ENCODE measurements at regions not wholly inside any gene's neighbourhood (a gene's known extent, or its start where the extent isn't known, plus 50 kb on each side); places are given as distances from the start of the nearest gene placed in this dataset.
"Not testable (repeated sequence)": the region's sequence is repeated elsewhere in the genome, so short reads cannot be mapped to it uniquely, and the experiment has no call there.

DNA sequence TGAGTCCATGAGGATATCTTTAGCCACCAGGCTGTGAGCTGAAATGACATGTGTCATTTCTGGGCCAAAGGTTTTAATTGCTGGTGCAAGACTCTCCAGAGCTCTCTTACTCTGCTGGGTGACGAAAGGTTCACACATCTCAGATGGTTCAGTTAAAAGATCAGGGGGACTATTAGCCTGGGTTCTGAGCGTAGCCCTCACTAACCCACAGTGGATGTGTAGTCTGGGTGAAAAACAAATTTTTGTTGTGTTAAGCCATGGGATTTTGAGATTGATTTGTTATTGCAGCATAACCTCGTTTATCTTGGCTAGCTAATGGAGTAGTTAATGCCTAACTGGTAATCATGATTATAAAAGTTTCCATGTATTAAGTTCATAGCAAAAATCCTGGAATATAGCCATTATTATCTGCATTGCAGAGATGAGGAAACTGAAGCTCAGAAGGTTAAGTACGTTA lies 251.5 kb downstream of the RMST start:
- DNase-seq (ENCODE audit: low read depth) = no peak

DNA sequence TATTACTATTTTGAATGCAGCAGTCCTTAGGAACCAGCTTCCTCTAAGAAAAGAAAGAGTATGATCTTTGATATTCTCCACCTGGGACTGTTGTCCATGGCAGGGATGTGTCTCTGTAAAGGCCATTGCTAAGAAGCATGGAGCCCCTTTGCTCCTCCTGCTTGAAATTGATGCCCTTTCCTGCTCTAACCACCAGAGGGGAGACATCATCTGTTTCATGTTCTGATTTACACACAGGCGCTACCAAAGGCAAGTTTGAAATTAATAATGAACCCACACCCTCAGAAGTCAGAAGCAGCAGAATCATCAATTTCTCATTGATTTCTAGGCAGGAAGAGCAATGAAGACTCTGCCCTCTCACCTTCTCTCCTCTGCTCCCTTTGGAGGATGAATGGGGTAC lies 253.8 kb downstream of the RMST start:
- DNase-seq (ENCODE audit: low read depth) = no peak

GRCh38 chr12:97723801-97724200 lies 261.2 kb downstream of the RMST start:
- DNase-seq (ENCODE audit: low read depth) = not testable (repeated sequence)

GRCh38 chr12:97745406-97746101 lies 282.9 kb downstream of the RMST start:
- no peak for DNase-seq (ENCODE audit: low read depth)

DNA sequence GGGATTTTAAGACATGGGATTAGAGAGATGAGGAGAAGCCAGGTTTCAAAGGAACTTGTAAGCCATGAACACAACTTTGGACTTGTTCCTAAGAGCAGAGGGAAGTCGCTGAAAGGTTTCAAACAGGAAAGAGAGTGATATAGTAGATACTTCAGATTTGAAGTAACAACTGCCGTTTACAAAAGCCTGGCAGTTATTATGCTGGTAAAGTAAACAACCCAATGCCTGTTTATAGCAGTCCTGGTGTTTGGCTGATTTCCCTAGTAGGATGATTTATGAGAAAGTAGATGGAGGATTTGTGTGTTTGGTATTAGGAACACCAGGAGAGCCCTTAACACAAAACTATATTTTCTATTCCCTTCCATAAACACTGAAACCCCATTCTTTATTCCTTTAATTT lies 285.7 kb downstream of the RMST start:
- DNase-seq (ENCODE audit: low read depth) = no peak

DNA sequence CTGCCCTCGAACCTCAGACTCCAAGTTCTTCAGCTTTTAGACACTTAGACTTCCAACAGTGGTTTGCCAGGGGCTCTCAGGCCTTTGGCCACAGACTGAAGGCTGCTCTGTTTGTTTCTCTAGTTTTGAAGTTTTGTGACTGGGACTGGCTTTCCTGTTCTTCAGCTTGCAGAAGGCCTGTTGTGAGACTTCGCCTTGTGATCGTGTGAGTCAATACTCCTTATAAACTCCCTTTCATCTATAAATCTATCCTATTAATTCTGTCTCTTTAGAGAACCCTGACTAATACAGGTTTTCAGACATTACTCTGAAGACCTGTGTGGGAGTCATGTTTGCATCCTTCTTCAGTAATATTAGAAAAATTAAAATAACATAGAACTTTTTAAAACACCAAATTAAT lies 289.1 kb downstream of the RMST start:
- DNase-seq (ENCODE audit: low read depth) = no peak

DNA sequence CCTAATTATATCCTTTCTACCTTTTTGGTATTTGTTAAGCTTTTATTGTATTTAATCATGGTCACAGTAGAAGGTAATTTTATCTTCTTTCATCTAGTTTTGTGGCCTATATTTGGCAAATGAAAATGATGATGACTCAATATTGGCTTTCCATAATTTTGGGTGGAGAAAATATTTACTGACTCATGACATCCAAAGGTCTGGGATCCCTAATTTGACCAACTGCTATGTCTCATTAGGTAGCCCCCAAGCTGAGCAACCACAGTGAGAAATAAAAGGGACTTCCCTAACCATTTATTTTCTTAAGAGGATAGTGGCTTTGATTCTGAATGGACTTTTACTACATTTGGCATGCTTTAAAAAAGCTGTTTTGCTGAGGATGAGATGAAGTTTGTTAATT lies 289.5 kb downstream of the RMST start:
- DNase-seq (ENCODE audit: low read depth) = no peak

GRCh38 chr12:97753332-97753731 lies 290.7 kb downstream of the RMST start:
- DNase-seq (ENCODE audit: low read depth) = no peak

- no peak for DNase-seq (ENCODE audit: low read depth)
Measured at GRCh38 chr12:97754306-97754705, 291.7 kb downstream of the RMST start.

DNA sequence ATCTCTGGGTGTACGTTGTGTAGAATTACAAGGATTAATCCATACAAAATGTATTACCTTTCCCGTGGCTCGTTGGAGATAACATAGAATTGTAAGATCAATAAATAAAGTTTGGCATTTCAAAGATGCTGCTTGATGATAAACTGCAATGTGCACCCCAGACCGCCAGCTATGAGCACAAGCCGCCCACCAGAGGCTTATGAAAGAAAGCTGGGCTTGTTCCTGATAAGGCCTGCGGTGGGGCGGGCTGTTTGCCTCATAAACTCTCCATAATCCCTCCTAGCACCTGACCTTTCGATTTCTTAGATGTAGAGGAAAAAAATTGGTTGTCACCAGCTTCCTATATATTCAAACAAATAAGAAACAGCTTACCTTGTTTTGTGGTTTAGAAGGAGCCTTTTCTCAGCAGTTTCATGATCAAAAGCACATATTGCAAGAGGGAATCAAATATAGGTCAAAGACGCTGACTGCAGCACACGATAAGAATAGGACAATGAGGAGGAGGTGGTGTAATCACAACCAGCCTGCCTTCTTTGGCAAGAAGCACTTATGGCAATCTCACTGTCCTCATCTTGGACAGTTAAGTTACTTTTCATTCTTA lies 293.6 kb downstream of the RMST start:
- DNase-seq (ENCODE audit: low read depth) = no peak

DNA sequence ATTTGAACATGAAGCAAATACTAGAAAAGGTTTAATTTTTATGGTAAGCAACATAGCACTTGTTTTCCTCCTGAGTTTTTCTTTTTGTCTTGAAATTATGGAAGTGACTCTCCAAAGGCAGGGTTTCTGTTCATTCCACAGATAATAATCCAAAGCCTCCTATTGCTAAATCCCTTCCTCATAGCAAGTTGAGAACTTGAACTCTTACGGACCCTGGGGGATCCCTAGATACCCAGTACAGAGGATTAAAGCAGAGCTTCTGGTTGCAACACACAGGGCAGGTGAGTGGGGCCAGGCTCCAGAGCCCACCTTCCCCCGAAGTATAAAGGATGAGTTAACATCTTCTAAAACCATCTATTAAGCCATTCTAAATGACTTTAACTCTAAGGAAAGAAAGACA lies 294.1 kb downstream of the RMST start:
- no peak for DNase-seq (ENCODE audit: low read depth)

GRCh38 chr12:97757481-97758193 lies 295.0 kb downstream of the RMST start:
- no peak for DNase-seq (ENCODE audit: low read depth)

- DNase-seq (ENCODE audit: low read depth) = no peak
Measured at GRCh38 chr12:97758194-97758501, 295.5 kb downstream of the RMST start.

- DNase-seq (ENCODE audit: low read depth) = no peak
Measured at GRCh38 chr12:97758586-97758985, 296.0 kb downstream of the RMST start.

- no peak for DNase-seq (ENCODE audit: low read depth)
Measured at GRCh38 chr12:97760601-97761000, 298.0 kb downstream of the RMST start.

GRCh38 chr12:97763113-97763512 lies 300.5 kb downstream of the RMST start:
- DNase-seq (ENCODE audit: low read depth) = no peak

GRCh38 chr12:97764700-97765099 lies 302.1 kb downstream of the RMST start:
- no peak for DNase-seq (ENCODE audit: low read depth)

GRCh38 chr12:97767347-97767746 lies 304.7 kb downstream of the RMST start:
- no peak for DNase-seq (ENCODE audit: low read depth)

DNA sequence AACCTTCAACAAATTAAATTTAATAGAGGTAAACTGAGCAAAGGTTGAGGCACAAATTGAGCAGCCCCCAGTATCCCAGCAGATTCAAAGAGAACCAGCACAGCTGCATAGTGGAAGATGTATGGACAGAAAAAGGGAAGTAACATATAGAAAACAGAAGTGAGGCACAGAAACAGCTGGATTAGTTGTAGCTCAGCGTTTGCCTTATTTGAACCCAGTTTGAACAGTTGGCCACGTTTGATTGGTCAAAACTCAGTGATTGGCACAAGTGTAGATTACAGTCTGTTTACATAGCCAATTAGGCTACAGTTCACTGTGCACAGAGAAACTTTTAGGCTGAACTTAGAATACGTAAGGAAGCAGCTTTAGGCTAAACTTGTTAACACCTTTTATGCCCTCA lies 315.5 kb downstream of the RMST start:
- DNase-seq (ENCODE audit: low read depth) = no peak

GRCh38 chr12:97781342-97781741 lies 318.7 kb downstream of the RMST start:
- no peak for DNase-seq (ENCODE audit: low read depth)

- no peak for DNase-seq (ENCODE audit: low read depth)
Measured at GRCh38 chr12:97784904-97785303, 322.3 kb downstream of the RMST start.

GRCh38 chr12:97790281-97790680 lies 327.7 kb downstream of the RMST start:
- DNase-seq (ENCODE audit: low read depth) = no peak

- DNase-seq (ENCODE audit: low read depth) = no peak
Measured at GRCh38 chr12:97797473-97797872, 334.9 kb downstream of the RMST start.

DNA sequence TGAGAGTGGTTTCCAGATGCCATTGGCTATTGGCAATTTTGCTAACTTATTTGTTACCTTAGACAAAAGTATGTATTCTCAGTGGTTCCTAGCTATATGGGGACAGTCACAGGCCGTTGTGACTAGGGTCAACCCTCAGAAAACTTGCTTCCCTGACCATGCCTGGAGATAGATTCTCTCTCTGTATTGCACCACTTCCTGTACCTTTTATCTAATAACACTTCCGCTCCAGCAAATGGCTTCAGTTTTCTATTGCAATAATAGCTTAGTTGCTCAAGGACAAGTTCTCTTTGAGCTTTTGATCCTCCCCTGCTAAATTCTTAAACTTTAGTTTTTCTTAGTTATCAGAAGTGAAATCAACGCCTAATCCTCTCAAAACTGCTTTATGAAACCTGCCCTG lies 338.0 kb downstream of the RMST start:
- no peak for DNase-seq (ENCODE audit: low read depth)
